IgD-negative memory B cell (primary cell): ENCODE measurements at regions not wholly inside any gene's neighbourhood (a gene's known extent, or its start where the extent isn't known, plus 50 kb on each side); places are given as distances from the start of the nearest gene placed in this dataset.
"Not testable (repeated sequence)": the region's sequence is repeated elsewhere in the genome, so short reads cannot be mapped to it uniquely, and the experiment has no call there.

ENCODE experiments used
- H3K27ac Mint-ChIP-seq, 3 donors: one replicate each; pipeline ENCODE4 v1.8.0; 2020 to 2022; ENCODE audit warnings: mild to moderate bottlenecking in 3 of 3, mixed read lengths in 3 of 3, moderate library complexity in 1 of 3
- H3K27me3 Mint-ChIP-seq: one replicate; pipeline ENCODE4 v1.8.0; 2021; ENCODE audit warnings: mixed read lengths
- H3K36me3 Mint-ChIP-seq: one replicate; pipeline ENCODE4 v1.8.0; 2020; ENCODE audit warnings: mild to moderate bottlenecking, mixed read lengths
- H3K4me1 Mint-ChIP-seq, 3 donors: one replicate each; pipeline ENCODE4 v1.8.0; 2020 to 2022; ENCODE audit warnings: mixed read lengths in 3 of 3, mild to moderate bottlenecking in 1 of 3
- H3K4me3 Mint-ChIP-seq, 4 donors: one replicate each; pipeline ENCODE4 v1.8.0; 2020 to 2022; ENCODE audit warnings: mild to moderate bottlenecking in 4 of 4, mixed read lengths in 4 of 4, moderate library complexity in 3 of 4
- H3K9me3 Mint-ChIP-seq, 3 donors: one replicate each; pipeline ENCODE4 v1.8.0; 2020 to 2021; ENCODE audit warnings: mixed read lengths in 3 of 3, mild to moderate bottlenecking in 1 of 3

DNA sequence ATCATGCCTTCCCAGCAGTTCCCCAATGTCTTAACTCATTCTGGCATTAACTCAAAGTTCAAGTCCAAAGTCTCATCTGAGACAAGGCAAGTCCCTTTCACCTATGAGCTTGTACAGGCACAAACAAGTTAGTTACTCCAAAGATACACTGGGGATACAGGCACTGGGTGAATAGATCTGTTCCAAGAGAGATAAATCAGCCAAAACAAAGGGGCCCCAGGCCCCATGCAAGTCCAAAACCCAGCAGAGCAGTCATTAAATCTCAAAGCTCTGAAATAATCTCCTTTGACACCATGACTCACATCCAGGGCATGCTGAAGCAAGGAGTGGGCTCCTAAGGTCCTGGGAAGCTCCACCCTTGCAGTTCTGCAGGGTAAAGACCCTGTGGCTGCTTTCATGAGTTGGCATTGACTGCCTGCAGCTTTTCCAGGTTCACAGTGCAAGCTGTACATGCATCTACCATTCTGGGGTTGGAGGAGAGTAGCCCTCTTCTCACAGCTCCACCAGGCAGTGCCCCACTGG, 332.2 kb upstream of the KIF2B start:
- H3K36me3 Mint-ChIP-seq = no peaks in the 10 kb centered on the region
- H3K4me3 Mint-ChIP-seq = no peak overlapping the region
- no peaks in the 10 kb centered on the region for H3K27me3 Mint-ChIP-seq
- H3K27ac Mint-ChIP-seq = no peak overlapping the region
- peaks cover 0 to 12% (median 5%) of the 10 kb centered on the region in 3 donors for H3K9me3 Mint-ChIP-seq
- H3K4me1 Mint-ChIP-seq = no peaks in the 10 kb centered on the region

DNA sequence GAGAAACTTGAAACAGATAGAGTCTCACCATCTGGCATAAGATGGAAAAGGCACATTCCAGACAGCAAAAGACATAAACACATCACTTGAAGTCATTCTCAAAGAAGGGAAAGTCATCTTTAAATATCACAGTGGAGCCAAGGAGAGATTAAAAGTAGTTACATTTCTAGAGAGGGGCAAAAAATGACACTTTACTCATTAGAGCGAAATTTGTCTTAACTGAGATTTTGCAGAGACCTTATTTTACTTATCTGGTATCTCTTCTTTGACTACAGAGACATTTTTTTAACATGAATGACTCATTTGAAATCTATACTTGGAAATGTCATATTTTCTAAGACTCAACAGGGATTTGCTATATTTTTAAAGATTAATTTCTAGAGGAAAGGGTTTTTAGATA, 339.0 kb upstream of the KIF2B start:
- no peaks in the 10 kb centered on the region for H3K4me1 Mint-ChIP-seq
- no peak overlapping the region for H3K4me3 Mint-ChIP-seq
- no peak overlapping the region for H3K27ac Mint-ChIP-seq
- no peaks in the 10 kb centered on the region for H3K36me3 Mint-ChIP-seq
- H3K27me3 Mint-ChIP-seq = no peaks in the 10 kb centered on the region
- peaks cover 4 to 12% (median 9%) of the 10 kb centered on the region in 3 donors for H3K9me3 Mint-ChIP-seq

DNA sequence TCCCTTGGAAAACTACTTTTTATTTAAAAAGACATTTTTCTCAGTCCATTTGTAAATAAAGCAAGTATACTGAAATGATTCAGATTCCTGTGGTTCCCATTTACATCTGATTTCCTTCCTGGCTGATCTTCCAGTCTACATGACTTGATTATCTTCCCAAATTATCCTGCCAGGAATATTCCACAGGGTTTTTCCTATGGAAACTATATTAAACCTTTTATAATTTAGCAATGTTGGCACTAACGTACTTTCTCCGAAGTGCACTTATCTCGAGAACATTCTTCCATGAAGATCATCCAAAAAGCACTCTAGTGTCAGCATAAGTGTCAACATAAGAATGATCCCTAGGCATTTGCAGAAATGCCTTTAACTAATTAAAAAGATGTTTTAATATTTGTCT, 347.7 kb upstream of the KIF2B start:
- peaks cover 0 to 19% (median 17%) of the 10 kb centered on the region in 3 donors for H3K9me3 Mint-ChIP-seq
- H3K27ac Mint-ChIP-seq = no peak overlapping the region
- H3K4me3 Mint-ChIP-seq = no peak overlapping the region
- no peaks in the 10 kb centered on the region for H3K27me3 Mint-ChIP-seq
- no peaks in the 10 kb centered on the region for H3K36me3 Mint-ChIP-seq
- H3K4me1 Mint-ChIP-seq = no peaks in the 10 kb centered on the region

DNA sequence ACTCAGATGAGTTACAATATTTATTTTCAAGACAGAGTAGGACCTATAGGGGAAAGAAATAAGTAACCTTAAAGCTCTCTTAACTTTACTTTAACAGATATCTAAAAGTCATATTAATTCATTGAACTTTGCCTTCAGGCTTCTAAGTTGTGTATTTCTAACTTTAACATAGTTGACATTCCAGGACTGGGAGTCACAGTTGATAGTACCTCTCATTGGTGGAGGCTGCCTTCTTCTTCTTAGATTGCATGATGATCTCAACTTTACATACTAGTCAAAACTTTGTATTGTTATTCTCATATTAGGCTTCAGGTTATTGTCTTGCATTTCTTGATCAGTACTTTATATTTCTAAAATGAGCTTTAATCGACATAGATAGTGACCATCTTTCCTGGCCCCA, 350.1 kb upstream of the KIF2B start:
- H3K27me3 Mint-ChIP-seq = no peaks in the 10 kb centered on the region
- H3K4me3 Mint-ChIP-seq = no peak overlapping the region
- no peaks in the 10 kb centered on the region for H3K36me3 Mint-ChIP-seq
- no peak overlapping the region for H3K27ac Mint-ChIP-seq
- H3K9me3 Mint-ChIP-seq = peaks cover 0 to 14% (median 8%) of the 10 kb centered on the region in 3 donors
- no peaks in the 10 kb centered on the region for H3K4me1 Mint-ChIP-seq

DNA sequence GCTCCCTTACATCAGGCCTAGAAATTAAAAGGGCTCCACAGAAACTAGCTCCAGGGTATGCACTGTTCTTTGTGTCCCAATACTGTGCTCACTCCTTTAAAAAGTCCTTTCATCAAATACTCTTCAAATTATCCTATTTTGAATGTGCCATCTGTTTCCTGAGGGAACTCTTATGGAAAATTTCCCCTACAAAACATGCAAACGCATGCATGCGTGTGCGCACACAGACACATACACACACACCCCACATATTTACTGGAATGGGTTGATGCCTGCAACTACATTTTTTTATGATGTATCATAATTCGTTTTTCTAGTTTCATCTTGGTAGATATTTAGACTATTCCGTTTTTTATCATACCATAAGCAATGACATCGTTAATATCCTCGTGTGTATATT, 351.2 kb upstream of the KIF2B start:
- Mint-ChIP-seq H3K27ac (no peak overlapping the region), H3K27me3 (no peaks in the 10 kb centered on the region), H3K9me3 (peaks cover 2 to 10% (median 8%) of the 10 kb centered on the region in 3 donors), H3K4me3 (no peak overlapping the region), H3K36me3 (no peaks in the 10 kb centered on the region), H3K4me1 (no peaks in the 10 kb centered on the region)

DNA sequence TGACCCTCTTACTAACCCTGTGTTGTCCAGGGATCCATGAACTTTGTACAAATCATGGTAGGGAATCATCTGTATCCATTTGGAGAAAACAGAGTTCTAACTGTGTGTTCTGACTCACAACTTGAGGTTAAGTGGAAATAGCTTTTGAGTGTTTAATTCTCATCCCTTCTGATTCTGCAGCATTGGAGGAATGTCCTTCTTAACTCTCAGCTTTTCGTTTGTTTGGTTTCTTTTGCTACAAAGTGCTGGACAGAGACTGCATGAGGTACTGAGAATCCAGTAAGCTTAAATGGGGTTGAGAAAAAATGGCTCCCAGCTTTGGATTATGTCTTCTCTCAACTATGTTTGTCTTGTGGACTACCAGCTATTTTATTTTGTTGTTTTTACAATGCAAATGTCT, 352.1 kb upstream of the KIF2B start:
- no peaks in the 10 kb centered on the region for H3K36me3 Mint-ChIP-seq
- no peak overlapping the region for H3K4me3 Mint-ChIP-seq

DNA sequence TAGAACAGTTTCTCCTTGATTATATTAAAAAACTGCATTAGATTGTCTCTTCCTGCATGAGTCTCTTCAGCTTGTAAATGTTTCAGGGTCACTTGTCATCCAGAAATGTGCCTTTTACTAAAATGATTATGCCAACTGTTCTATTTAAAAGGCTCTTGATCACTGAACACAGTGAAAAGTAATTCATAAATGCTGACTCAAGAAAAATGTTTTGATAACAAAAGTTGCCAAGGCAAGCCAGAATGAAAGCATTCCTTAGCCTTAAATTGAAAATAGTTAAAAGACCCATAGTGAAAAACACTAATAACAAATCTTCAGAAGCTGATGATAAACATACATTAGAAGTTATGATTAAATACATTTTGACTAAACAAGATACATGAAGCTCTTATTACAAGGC, 356.0 kb upstream of the KIF2B start:
- Mint-ChIP-seq H3K27ac (no peak overlapping the region), H3K36me3 (no peaks in the 10 kb centered on the region), H3K4me3 (no peak overlapping the region), H3K9me3 (peaks cover 3 to 12% (median 11%) of the 10 kb centered on the region in 3 donors), H3K27me3 (no peaks in the 10 kb centered on the region), H3K4me1 (no peaks in the 10 kb centered on the region)

More for the DNA sequence above, 352.1 kb upstream of the KIF2B start:
- Mint-ChIP-seq H3K9me3 (peaks cover 7 to 8% (median 7%) of the 10 kb centered on the region in 3 donors), H3K4me1 (no peaks in the 10 kb centered on the region), H3K27ac (no peak overlapping the region), H3K27me3 (no peaks in the 10 kb centered on the region)

DNA sequence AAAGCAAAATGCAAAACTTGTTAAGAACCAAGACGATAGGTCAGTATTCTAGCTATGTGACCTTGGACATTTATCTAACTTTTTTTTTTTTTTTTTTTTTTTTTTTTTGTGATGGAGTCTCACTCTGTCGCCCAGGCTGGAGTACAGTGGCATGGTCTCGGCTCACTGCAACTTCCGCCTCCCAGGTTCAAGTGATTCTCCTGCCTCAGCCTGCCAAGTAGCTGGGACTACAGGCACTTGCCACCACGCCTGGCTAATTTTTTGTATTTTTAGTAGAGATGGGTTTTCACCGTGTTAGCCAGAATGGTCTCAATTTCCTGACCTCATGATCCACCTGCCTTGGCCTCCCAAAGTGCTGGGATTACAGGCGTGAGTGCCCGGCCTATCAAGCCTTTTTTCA, 358.3 kb upstream of the KIF2B start:
- not testable (repeated sequence) for H3K36me3 Mint-ChIP-seq, H3K27me3 Mint-ChIP-seq, H3K4me3 Mint-ChIP-seq, H3K27ac Mint-ChIP-seq, H3K4me1 Mint-ChIP-seq
- H3K9me3 Mint-ChIP-seq = peaks cover 2 to 12% (median 10%) of the 10 kb centered on the region in 3 donors

DNA sequence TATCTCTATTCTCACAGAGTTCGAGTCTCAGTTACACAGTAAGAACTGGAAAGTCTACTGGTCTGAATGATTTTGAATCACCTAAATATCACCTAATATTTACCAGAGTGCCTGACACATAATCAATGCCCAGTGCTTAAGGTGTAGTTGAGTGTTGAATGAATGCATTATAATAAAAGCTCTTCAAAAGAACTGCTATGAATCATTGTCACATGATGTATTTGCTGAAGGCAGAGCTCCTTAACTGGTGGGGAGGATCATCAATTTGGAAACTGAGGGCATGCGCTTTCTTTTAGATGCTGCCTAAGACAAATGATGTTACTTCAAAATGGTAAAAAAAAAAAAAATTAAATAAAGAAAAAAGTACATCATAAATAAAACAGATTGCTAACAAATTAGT, 359.4 kb upstream of the KIF2B start:
- H3K27ac Mint-ChIP-seq = no peak overlapping the region
- H3K4me1 Mint-ChIP-seq = no peaks in the 10 kb centered on the region
- H3K27me3 Mint-ChIP-seq = no peaks in the 10 kb centered on the region
- no peak overlapping the region for H3K4me3 Mint-ChIP-seq
- H3K9me3 Mint-ChIP-seq = peaks cover 4 to 16% (median 12%) of the 10 kb centered on the region in 3 donors
- H3K36me3 Mint-ChIP-seq = no peaks in the 10 kb centered on the region

DNA sequence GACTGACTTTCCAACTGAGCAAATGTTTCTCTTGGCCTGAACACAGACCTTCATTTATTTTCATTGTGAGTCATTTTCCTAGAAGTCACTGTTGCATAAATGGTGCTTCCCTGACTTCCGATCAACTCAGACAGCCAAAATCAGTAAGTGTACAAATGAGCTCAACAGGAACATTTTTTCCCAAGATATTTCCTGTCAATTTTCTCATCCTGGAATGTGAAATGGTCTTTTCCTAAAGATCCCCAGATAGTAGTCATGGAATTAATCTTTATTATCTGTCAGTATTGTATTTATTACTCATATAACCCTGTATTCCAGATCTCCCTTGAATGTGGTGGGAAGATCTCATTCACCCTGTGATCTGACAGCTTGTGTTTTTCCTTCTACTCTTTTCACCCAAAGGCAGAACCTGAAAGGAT, 360.3 kb upstream of the KIF2B start:
- Mint-ChIP-seq H3K9me3 (peaks cover 4 to 15% (median 13%) of the 10 kb centered on the region in 3 donors), H3K27ac (no peak overlapping the region), H3K27me3 (no peaks in the 10 kb centered on the region), H3K36me3 (no peaks in the 10 kb centered on the region), H3K4me3 (no peak overlapping the region), H3K4me1 (no peaks in the 10 kb centered on the region)

DNA sequence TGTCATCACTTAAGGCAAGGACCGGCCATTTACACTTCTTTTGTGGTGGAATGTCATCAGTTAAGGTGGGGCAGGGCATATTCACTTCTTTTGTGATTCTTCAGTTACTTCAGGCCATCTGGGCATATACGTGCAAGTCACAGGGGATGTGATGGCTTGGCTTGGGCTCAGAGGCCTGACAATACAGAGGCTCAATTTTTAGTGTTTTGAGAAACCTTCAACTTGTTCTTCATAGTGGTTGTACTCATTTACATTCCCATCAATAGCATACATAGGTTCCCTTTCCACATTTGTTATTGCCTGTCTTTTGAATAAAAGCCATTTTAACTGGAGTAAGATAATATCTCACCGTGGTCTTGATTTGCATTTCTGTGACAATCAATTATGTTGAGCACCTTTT, 366.8 kb upstream of the KIF2B start:
- H3K9me3 Mint-ChIP-seq = peaks cover 10 to 18% (median 12%) of the 10 kb centered on the region in 3 donors
- not testable (repeated sequence) for H3K4me1 Mint-ChIP-seq, H3K27me3 Mint-ChIP-seq, H3K27ac Mint-ChIP-seq, H3K36me3 Mint-ChIP-seq, H3K4me3 Mint-ChIP-seq

DNA sequence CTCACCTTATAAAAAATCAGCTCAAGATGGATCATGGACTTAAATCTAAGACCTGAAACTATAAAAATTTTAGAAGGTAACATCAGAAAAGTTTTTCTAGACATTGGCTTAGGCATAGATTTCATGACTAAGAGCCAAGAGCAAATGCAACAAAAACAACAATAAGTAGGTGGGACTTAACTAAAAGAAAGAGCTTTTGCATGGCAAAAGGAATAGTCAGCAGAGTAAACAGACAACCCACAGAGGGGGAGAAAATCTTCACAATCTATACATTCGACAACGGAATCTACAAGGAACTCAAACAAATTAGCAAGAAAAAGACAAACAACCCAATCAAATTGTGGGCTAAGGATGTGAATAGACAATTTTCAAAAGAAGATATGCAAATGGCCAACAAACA, 368.4 kb upstream of the KIF2B start:
- Mint-ChIP-seq H3K9me3 (peaks cover 12 to 21% (median 12%) of the 10 kb centered on the region in 3 donors), H3K4me1 (no peaks in the 10 kb centered on the region), H3K36me3 (peaks cover 2% of the 10 kb centered on the region), H3K4me3 (no peak overlapping the region), H3K27me3 (no peaks in the 10 kb centered on the region), H3K27ac (no peak overlapping the region)

DNA sequence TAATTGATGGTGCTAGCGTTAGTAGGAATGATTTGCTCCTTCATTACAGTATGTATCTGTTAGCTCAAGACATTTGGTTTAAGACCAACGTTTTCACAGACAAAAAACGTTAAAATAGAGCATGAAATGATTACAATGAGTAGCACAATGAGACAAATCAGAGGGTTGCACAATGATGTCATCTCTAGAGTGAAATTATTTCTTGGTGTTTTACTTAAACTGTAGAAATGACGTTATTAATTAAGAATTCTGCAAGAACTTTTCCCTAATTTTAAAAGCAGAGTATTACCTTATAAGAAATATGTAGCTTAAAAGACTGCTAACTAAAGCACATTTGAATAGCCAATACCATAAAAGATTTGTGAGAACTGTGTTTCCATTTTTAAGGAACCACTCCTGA, 373.4 kb upstream of the KIF2B start:
- no peak overlapping the region for H3K4me3 Mint-ChIP-seq
- H3K27me3 Mint-ChIP-seq = no peaks in the 10 kb centered on the region
- H3K9me3 Mint-ChIP-seq = peaks cover 7 to 21% (median 8%) of the 10 kb centered on the region in 3 donors
- H3K4me1 Mint-ChIP-seq = no peaks in the 10 kb centered on the region
- no peak overlapping the region for H3K27ac Mint-ChIP-seq
- H3K36me3 Mint-ChIP-seq = no peaks in the 10 kb centered on the region

DNA sequence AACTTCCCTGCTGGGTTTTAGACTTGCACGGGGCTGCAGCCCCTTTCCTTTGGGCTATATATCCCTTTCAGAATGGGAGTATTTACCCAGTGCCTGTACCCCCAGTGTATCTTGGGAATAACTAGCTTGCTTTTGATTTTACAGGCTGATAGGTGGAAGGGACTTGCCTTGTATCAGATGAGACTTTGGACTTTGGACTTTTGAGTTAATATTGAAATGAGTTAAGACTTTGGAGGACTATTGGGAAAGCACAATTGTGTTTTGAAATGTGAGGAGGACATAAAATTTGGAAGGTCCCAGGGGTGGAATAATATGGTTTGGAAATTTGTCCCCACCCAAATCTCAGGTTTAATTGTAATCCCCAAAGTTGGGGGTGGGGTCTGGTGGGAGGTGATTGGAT, 393.8 kb upstream of the KIF2B start:
- H3K36me3 Mint-ChIP-seq = no peaks in the 10 kb centered on the region
- no peak overlapping the region for H3K4me3 Mint-ChIP-seq
- peak overlapping the region in 1 of 3 donors; percentile 18 for H3K27ac Mint-ChIP-seq
- no peaks in the 10 kb centered on the region for H3K4me1 Mint-ChIP-seq
- H3K9me3 Mint-ChIP-seq = peaks cover 2 to 20% (median 2%) of the 10 kb centered on the region in 3 donors
- H3K27me3 Mint-ChIP-seq = no peaks in the 10 kb centered on the region

DNA sequence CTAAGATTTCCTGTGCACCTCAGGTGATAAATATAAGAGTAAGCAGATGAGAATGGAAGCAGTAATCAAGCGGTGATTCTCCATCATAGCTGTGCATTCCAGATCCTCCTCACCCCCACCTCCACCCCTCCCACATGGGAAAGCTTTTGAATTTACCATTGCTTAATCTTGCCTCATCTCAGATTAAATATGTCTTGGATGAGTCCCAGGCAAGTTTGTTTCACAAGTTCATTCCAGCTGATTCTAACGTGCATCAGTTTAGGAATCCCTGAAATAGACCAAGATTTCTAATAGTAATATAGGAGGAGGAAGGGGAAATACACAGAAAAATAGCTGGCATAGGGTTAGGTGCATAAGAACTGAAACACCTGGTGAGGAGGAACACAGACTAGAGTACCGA, 396.2 kb upstream of the KIF2B start:
- Mint-ChIP-seq H3K4me3 (no peak overlapping the region), H3K27ac (no peak overlapping the region), H3K27me3 (no peaks in the 10 kb centered on the region), H3K9me3 (peaks cover 0 to 21% (median 5%) of the 10 kb centered on the region in 3 donors), H3K36me3 (no peaks in the 10 kb centered on the region), H3K4me1 (no peaks in the 10 kb centered on the region)

DNA sequence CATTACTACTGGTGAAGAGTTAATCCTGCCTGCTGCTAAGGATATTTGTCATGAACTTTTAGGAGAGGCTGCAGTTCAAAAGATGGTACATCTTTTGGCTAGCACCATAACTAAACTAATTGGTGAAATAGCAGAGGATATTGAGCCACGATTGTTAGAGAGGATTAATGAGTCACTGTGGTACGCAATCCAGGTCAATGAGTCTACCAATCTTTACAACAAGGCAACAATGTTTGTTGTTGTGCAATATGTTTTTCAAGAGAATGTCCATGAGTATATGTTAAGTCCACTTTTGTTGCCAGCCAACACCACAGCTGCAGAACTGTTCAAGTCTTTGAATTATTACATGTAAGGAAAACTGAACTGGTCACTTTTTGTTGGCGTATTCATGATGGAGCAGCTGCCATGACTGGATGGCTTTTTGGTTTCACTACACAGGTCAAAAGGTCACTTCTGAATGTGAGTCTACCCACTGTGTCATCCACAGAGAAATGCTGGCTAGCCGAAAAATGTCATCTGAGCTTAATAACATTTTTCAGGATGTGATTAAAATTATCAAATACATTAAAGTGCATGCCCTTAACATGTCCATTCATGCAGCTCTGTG, 402.6 kb upstream of the KIF2B start:
- Mint-ChIP-seq H3K27me3 (no peaks in the 10 kb centered on the region), H3K4me3 (no peak overlapping the region), H3K9me3 (peaks cover 2 to 8% (median 8%) of the 10 kb centered on the region in 3 donors), H3K4me1 (no peaks in the 10 kb centered on the region), H3K36me3 (no peaks in the 10 kb centered on the region), H3K27ac (no peak overlapping the region)
